SHP77 (cell line): ENCODE measurements at regions not wholly inside any gene's neighbourhood (a gene's known extent, or its start where the extent isn't known, plus 50 kb on each side); places are given as distances from the start of the nearest gene placed in this dataset.
"Not testable (repeated sequence)": the region's sequence is repeated elsewhere in the genome, so short reads cannot be mapped to it uniquely, and the experiment has no call there.

Experiments
- DNase-seq, 2 experiments: peaks; one replicate each; lab custom pipeline; 2025; lab: John Stamatoyannopoulos, UW

DNA sequence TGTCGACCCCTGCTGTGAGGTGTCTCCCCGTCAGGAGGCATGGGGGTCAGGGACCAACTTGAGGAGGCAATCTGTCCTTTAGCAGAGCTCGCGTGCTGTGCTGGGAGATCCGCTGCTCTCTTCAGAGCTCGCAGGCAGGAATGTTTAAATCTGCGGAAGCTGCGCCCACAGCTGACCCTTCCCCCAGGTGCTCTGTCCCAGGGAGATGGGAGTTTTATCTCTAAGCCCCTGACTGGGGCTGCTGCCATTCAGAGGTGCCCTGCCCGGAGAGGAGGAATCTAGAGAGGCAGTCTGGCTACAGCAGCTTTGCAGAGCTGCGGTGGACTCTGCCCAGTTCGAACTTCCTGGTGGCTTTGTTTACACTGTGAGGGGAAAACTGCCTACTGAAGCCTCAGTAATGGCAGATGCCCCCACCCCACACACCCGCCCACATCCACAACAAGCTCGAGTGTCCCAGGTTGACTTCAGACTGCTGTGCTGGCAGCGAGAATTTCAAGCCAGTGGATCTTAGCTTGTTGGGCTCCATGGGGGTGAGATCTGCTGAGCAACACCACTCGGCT is 133.1 kb downstream of the CENPC start:
- DNase-seq = not testable (repeated sequence)

DNA sequence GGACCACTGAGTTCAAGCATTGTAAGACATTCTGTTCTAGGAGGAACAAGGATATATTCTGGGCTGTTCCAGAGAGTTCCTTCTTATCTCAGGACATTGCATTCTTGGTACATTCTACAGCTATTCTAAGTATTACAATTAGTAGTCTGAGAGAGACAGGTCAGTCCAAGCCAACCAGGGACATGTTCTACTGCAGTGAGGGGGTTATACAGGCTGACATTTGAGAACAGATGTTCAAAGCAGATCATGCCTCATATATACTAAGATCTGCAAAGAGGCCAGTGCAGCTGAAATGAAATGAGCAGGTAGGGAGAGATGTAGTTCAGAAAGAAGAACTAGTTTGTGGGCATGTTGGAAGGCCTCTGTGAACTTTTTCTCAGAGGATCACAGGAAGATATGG is 142.0 kb downstream of the CENPC start:
- DNase-seq = no peak

DNA sequence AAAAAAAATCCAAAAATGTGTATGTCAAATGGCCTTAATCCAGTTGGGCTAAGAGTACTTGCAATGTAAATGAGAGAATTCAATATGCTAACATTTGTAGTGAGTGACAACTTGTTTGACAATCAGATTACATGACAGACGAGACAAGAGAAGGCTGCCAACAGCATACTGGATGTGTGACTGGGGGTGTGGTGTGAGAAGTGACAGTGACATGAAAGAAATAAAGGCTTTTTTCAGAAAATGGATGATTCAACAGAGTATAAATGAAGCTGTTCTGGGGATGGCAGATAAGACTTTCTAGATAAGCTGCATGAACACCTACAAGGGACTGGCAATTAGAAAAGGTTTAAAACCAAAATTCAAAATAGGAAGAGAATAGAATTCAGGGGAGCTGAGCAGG is 143.4 kb downstream of the CENPC start:
- no peak for DNase-seq

DNA sequence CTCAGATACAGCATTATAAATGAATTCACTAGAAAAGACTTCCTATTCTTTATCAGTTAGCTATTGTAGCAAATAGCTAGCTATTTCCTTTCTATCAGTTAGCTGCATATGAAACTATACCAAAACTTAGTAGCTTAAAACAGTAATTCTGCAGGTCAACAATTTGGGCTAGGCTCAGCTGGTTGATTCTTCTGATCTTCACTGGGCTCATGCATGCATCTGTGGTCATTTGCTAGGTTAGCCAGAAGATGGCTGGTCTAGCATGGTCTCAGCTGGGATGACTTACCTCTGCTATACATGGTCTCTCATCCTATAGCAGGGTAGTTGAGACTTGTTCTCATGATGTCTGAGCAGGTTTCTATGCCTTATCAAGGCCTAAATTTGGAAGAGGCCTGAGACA is 147.4 kb downstream of the CENPC start:
- DNase-seq = no peak

DNA sequence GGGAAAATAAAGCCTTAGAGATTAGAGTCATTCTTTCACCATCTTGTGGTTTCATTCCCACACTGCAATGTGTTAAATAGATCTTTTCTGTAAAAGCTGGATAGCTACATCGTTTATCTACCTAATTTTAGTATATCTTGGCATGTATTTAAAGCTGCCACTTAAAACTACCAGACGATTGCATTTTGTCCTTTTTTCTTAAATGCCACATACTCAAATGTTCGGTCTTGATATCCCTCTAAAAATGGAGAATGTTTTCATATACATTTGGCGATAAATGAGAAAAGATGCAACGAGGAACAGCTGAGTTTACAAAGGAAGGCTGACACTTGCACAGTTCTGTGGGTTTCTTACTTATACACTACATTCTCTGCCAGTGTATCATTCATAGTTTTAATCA is 148.3 kb downstream of the CENPC start:
- DNase-seq = no peak

DNA sequence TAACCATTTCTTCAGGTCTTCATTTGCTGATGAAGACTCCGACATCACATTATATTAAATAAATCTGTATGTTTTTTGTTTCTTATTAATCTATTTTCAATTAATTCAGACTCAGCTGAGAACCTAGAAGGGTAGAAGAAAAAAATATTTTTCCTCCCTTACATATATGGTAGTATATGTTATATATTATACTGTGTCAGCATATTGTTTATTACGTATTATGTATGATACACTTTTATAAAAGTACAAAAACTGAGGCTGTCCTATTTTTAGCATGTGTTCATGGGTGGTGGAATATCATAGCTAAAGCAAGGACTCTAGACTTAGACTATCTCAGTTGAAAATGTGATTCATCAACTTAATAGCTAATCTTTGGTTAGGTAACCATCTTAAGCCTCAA is 149.3 kb downstream of the CENPC start:
- no peak for DNase-seq

DNA sequence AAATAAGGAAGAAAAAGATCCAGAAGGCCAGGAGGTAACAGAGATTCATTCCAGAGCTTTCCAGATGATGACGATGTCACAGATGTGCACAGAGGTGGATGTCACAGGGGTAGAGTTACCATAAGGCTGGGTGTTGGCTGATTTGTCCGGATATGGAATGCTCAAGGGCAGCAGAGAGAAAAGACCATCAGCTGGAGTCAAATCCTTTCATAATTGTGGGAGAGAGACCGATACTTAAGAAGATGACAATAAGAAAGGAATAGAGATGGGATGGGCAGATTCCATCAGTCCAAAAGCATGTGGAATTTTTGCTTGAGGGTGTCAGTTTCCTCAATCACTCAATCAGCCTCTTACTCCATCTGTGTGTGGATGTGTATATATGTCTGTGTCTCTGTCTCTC is 150.4 kb downstream of the CENPC start:
- no peak for DNase-seq

DNA sequence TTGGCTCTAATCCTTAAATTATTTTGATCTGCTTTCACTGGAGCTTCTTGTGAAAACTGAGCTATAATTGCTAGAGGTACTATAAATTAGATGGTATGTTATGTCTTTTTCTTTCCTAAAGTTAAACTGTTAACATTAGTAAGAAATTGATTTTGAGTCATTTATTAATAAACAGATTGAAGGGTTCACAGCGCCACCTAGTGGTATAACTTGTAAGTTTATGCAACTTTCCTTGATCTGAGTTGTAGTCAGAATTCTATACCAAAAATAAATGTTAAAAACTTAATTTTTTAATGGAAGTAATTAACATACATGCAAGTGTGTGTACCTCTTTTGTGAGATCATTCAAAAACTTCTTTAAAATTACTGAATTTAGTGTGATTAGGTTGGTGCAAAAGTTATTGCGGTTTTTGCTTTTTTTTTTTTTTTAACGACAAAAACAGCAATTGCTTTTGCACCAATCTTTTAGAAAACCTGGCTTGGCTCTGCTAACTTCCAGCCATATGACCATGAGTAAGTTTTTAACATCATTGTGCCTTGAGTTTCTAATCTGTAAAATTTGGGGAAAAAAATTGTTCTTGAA is 151.5 kb downstream of the CENPC start:
- peak; percentile 11 to 13 for DNase-seq

DNA sequence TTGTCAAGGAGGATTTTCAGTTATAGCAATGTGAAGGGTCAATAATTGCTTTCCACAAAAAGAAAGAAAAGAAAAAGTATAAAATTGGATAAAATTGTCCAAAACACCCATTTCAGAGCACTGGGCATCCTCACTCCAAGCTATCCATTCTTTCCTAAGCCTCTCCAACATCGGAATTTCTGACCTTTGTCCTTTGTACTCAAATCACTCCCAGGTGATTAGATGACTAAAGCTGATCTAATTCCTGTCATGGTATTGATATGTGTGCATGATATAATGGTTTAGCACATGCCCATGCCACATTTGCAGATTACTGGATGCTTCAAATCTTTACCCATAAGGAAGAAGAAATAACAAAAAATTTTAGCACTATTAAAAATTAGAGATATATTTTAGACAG is 152.3 kb downstream of the CENPC start:
- DNase-seq = no peak

DNA sequence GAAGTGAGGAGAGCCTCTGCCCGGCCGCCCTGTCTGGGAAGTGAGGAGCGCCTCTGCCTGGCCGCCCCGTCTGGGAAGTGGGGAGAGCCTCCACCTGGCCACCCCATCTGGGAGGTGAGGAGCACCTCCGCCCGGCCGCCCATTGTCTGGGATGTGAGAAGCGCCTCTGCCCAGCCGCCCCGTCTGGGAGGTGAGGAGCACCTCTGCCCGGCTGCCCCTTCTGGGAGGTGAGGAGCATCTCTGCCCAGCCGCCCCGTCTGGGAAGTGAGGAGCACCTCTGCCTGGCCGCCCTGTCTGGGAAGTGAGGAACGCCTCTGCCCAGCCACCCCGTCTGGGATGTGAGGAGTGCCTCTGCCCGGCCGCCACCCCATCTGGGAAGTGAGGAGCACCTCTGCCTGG is 163.9 kb downstream of the CENPC start:
- DNase-seq = not testable (repeated sequence)

DNA sequence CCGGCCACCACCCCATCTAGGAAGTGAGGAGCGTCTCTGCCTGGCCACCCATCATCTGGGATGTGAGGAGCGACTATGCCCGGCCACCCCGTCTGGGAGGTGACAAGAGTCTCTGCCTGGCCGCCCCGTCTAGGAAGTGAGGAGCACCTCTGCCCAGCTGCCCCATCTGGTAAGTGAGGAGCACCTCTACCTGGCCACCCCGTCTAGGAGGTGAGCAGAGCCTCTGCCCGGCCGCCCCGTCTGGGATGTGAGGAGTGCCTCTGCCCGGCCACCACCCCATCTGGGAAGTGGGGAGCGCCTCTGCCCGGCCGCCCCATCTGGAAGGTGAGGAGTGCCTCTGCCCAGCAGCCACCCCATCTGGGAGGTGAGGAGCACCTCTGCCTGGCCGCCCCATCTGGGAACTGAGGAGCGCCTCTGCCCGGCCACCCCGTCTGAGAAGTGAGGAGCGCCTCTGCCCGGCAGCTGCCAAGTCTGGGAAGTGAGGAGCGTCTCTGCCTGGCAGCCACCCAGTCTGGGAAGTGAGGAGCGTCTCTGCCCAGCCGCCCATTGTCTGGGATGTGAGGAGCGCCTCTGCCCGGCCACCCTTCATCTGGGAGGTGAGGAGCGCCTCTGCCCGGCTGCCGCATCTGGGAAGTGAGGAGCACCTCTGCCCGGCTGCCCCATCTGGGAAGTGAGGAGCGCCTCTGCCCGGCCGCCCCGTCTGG is 164.4 kb downstream of the CENPC start:
- not testable (repeated sequence) for DNase-seq

DNA sequence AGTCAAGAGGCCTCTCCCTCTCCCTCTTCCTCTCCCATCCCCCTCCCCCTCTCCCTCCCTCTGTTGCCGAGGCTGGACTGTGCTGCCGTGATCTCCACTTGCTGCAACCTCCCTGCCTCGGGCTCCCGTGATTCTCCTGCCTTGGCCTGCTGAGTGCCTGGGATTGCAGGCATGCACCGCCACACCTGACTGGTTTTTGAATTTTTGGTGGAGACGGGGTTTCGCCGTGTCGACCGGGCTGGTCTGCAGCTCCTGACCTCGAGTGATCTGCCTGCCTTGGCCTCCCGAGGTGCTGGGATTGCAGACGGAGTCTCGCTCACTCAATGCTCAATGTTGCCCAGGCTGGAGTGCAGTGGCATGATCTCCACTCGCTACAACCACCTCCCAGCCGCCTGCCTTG is 165.1 kb downstream of the CENPC start:
- DNase-seq = no peak

DNA sequence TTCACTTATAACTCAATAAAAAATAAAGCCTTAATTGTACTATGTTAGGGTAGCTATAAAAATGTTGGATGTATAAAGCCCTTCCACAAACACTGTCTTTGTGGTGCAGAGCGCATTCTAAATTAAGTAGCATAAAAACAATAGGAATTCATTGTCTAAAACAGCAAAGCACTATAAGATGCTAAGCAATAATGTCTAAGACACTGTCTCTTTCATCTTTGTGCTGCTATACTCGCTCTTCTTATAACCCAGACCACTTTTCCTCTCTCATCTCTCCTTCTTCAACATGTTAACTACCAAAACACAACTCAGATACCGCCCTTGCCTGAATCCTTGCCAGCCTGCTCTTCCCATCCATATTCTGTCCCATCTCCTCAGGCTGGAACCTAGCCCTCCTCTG is 170.0 kb downstream of the CENPC start:
- DNase-seq = no peak

DNA sequence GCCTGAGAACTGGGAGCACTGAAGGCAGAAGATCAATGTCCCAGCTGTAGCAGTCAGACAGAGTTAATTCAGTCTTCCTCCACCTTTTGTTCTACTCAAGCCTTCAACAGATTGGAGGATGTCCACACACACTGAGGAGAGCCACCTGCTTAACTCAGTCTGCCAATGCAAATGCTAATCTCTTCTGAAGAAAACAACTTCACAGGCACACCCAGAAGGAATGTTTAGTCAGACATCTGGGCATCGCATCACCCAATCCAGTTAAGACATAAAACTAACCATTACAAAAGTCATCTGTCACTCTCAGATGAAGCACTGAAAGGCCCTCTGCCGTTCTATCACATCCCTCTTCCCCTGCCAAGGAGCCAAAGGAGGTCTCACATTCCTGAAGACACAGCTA is 173.7 kb downstream of the CENPC start:
- DNase-seq = no peak

DNA sequence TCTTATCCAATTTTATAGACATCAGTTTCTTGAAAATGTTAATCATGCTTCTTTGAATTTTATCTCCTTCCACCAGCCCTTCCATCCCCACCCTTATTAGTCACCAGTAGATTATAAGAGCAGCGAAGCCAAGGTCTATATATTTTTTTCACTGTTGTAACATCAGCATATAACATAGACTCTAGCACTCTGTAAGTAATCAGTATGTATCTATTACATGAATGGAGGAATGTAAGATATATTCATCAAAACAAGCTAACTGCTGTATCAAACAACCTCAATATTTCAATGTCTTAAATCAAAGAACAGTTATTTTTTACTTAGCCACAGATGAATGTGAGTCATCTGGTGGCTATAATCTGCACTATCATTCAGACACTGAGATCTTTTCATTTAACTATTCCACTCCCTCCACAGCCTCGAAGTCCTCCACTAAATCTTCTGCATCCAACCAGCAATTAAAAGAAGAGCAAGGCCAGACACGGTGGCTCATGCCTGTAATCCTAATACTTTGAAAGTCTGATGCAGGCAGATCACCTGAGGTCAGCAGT is 178.9 kb downstream of the CENPC start:
- no peak for DNase-seq

DNA sequence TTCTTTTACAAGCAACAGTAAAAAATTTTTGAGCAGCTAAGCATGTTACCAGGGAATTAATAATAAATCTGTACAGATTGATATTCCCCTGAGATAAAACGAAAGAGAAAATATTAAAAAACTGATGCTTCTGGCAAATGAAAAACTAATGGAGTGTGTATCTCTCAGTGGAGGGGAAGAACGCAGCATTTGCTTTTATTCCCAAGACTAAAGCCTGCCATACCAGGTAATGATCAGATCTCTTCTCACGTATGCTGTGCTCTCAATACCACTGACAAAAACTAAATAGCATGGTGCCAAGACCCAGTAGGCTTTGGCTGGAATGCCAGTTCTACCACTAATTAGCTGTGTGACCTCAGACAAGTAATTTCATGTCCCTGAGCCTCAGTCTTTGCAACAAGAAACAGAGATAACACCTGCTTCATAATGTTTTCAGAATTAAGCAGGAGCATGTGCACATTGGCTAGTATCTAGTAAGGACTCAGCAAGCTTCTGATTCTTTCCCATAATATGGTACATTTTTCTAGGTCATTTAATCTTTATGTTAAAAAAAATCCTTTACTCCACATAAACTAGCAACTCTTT is 179.6 kb downstream of the CENPC start:
- DNase-seq = no peak

DNA sequence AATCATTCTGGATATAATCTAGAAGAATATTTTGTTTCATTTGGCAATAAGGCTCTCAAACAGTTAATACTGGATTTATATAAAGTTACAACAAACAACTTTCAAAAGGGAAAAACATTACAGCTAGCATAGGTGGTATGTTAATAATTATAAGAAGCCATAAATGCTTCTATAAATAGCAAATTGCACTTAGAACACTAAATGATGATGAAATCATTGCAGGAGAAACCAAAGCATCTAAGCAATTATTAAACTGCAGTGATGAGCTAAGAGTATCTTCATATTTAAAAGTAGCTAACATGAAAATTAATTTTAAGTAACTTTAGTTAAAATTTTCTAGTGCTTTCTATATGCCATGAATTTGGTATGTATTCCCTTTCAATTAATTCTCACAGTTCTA is 189.5 kb downstream of the CENPC start:
- no peak for DNase-seq

DNA sequence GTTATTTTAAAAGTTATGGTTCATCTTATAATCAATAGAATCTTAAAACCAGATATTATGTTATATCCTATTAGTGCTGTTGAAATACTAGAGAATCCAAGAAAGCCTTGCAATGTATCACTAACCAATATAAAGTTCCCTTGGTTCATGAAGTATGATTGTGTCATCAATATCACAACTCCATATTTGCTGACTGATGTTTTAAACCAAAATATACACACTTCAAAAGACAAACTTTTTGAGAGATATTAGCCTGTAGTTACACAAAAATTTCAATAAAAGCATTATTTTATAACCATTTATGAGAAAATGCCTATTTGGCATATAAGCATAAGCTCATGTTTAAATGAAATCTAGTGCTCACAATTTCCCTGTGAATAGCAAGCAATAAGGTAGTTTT is 198.6 kb downstream of the CENPC start:
- no peak for DNase-seq

DNA sequence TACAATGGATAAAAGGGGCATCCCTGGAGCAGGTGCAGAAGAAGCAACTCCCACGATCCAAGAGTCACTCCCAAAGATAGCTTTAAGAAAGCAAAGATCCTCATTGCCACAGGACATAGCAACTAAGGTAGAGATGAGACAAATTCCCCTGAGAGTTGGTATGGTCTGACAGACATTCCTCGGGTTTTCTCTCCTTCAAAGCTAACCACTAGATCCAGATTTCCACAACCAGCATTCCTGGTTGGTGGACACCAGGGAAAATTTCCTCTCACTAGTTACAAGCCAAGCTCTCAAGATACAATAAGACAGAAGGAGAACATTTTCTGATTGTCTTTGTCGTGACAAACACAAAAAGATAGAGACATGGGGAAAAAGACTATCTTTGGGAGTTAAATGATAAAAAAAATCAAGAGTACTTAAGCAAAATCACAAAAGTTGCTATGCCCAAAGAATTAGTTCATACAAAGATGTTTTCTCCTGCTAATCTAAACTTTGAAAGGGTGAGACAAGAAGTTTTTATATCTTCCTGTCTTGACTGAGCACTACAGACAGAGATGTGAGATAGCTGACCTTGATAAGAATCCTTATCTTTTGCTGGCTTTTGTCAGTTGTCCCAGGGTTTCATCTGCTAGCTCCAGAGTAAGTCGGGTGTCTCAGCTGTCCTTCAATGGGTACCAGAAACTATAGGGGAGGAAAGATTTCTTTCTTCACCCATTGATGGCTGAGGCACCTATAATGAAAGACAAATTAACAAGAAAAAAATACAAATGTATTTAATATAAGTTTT is 200.5 kb downstream of the CENPC start:
- no peak for DNase-seq

DNA sequence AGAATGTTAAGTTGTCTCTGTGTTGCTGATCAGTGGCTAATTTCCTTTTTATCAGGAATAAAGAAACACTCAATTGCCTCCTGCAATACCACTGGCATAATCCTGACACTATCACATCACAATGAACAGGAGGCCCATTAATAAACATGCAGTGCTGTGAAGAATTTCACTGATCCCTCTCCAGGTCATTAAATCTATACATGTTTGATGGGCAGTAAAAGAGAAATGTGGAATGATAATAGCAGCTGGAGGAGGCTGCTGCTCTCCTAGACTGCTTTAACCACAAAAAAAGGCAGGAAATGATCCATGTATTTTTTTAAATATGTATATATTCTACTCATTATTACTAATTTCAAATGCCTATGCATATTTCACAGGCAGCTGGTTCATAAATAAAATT is 202.1 kb downstream of the CENPC start:
- DNase-seq = no peak

DNA sequence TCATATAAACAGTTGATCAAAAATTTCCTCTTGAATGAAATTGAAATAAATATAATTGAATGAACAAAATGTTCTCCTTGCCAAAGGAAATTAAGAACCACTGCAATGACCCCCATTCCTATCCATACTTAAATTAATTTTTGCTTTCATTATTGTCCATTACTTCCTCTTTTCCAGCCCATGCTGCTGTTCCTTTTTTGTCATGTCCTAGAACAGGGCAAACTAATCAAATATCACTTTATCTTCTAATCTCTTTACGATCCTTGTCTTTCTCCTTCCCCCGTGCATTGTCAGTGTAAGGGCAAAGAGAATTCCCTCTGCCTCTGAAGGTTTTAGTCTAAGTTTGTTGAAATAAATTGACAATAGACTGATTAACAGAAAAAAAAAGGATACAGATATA is 203.0 kb downstream of the CENPC start:
- DNase-seq = no peak

DNA sequence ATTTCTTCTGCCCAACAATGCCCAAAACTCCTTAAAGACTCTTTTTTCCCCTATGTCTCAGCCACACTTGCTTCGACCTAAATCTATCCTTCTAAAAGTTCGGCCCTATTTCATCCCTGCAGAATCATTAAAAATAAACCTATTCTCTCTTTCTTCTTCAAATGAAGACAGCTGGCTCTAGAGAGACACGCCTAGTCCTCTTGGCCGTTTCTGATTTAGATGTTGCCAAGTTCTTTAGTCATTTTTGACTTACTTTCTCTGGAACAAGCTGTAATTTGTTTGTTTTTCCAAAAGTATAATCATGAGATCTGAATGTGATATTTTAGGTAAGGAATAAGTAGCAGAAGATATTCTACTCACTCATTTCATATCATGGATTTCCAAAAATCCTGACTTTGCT is 211.6 kb downstream of the CENPC start:
- DNase-seq = no peak
